RKO (cell line): ENCODE measurements at regions not wholly inside any gene's neighbourhood (a gene's known extent, or its start where the extent isn't known, plus 50 kb on each side); places are given as distances from the start of the nearest gene placed in this dataset.

Experiments used
- DNase-seq: peaks from one replicate; pipeline ENCODE4 v3.0.0-alpha.2; 2016; ENCODE audit warnings: low spot score

DNA sequence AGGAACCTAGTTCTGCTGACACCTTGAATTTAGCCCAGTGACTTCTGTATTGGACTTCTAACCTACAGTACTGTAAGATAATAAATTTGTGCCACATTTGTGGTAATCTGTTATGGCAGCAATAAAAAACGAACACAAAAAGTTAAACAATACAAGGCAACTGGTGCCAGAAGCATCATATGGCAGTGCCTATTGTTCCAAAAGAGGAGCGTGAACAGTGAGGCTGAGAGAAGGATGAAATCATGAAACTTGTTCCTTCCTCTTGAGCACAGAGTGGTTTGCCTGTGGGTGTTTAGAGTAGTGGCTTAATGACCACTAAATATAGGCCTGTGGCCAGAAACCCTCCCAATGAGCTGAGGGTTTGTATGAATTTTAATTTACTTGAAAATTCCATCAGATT lies 69.7 kb upstream of the PGRMC2 start:
- DNase-seq, result no peak

DNA sequence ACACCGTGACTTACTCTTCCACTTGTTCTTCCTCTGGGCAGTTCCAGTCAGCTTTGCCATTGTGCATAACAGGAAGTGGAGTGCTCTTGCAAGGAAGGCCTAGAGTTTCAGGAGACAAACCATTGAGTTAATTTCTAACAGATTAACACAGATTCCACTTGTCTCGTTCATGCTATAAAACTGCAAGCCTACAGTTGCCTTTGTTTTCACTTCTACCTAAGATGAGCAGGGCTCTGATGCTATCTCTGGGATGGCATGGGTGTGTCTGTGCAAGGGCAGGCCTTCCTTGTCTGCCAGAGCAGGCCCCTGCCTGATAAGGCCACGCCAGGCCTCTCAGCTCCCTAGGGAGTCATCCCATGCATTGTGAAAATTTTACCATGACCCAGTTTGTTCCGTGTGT lies 67.7 kb upstream of the PGRMC2 start:
- no peak for DNase-seq

- DNase-seq, result no peak
Measured at GRCh38 chr4:128354205-128354821, 66.7 kb upstream of the PGRMC2 start.

DNA sequence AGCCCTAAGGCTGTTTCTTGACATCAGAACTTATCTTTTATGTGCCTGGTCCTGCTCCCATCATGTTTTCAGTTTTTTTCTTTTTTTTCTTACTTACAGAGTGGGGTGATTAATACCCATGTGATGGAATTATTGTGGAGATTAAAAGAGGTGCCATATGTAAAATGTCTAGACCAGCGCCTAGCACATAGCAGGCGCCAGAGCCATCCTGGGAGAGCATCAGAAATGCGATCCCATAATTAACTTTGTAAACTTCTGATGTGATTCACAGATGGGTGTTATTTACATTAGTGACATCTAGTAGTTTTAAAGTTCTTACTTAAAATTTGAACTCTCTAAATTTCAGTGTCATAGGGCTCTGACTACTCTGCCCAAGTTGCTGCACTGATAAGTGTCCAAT lies 66.2 kb upstream of the PGRMC2 start:
- no peak for DNase-seq

GRCh38 chr4:128351502-128351901 lies 63.9 kb upstream of the PGRMC2 start:
- DNase-seq, result no peak

DNA sequence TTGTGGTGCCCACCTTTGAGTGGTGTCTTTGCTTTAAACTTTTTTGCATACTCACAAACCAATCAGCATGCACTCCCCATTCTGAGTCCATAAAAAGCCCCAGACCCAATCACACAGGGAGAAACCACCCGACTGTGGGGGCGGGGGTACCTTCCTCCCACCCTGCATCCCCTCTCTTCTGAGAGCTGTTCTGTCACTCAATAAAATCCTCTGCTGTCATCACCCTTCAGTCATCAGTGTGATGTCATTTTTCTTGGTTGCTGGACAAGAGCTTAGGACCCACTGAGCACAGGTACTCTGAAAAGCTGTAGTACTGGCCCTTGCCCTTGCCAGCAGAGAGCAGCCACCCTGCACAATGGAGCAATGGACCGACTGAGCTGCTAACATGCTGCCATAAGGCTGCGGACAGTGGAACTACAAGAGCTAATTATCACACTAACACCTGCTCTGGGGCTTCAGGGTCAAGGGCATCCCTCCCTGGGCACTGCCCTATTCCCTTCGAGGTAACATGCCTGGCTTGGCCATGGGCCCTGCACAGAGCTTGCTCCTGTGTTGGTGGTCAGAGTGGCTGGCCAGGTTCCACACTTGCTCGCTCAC lies 62.9 kb upstream of the PGRMC2 start:
- no peak for DNase-seq

DNA sequence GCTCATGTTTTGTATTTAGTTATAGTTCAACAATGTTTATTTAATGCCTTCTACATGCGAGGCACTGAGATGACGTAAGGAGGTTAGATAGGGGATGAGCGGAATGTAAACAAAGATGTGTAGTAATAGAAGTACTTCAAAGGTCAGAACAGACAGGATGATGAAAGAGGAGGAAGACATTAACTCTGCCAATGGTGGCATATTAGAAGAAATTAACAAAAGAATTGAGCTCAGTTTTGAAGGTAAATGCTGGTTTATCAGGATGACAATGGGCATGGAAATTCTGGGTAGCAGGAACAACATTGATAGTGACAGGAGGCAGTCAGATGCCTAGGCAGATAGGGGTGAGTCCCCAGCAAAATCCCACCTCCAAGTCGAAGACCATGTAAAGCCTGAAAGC lies 62.3 kb upstream of the PGRMC2 start:
- DNase-seq, result no peak

- DNase-seq, result no peak
Measured at GRCh38 chr4:128347930-128348660, 60.5 kb upstream of the PGRMC2 start.

GRCh38 chr4:128347175-128347868 lies 59.7 kb upstream of the PGRMC2 start:
- DNase-seq, result no peak

- no peak for DNase-seq
Measured at GRCh38 chr4:128346054-128346716, 58.6 kb upstream of the PGRMC2 start.

GRCh38 chr4:128345650-128346049 lies 58.0 kb upstream of the PGRMC2 start:
- no peak for DNase-seq

GRCh38 chr4:128342762-128343161 lies 55.1 kb upstream of the PGRMC2 start:
- DNase-seq, result no peak

DNA sequence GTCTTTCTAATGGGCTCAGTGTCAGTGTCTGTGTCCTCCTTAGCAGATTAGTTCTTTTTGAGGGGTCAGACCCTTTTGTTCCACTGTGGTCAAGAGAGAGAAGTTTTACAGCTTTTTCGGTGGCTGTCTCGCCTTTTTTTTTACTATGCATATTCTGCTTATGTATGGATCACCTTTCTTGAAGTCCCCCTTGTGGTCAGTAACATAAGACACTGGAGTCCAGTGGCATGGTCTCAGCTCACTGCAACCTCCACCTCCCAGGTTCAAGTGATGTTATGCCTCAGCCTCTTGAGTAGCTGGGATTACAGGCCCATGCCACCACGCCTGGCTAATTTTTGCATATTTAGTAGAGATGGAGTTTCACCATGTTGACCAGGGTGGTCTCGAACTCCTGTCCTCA lies 54.0 kb upstream of the PGRMC2 start:
- DNase-seq, result no peak

DNA sequence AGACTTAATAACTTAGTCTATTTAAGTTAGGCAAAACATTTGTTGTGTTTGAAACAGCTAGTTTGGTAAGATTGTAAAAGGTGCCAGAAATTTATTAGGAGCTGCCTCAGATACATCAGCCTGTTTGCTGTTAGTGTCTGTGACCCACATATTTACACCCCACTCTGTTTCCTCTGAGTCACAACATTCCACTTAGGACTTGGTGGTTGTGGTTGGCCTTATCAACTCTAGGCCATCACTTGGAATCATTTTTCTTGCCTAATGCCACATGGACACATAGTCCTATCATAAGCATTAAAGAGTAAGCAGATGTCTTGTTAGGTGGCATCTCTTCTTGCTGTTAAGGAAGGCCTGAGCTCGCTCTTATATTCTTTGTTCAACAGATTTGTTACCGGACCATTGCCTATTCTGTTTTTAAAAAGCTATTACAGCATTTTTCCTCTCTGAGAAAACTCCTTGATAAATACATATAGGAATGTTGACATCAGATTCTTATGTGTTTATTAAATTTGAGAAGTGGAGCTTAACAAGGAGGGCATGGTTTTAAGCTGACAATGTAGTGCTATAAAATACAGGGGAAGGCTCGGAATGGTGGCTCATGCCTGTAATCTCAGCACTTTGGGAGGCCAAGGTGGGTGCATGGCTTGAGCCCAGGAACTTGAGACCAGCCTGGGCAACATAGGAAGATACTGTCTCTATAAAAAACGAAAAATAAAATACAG lies 51.2 kb upstream of the PGRMC2 start:
- DNase-seq, result peak; percentile 19

DNA sequence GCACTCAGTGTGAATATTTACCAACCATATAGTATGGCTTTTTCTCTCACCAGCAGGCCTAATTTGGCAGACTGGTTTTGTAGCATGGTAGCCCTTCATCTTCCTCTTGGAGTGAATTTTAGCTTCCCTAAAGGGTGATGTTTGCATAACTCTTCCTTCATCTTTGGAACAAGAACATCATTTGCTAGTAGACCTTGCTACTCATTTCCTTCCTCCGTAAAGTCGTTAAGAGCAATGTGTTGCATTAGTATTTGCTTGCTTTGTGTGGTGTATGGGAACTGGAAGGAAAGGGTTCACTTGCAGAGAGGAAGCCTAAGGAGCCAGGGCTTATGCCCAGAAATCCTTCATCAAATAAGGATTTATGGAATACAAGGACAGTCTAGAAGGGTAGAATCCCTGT lies 50.2 kb upstream of the PGRMC2 start:
- DNase-seq, result no peak
